Pancreas (tissue), 10 donors: ENCODE measurements at regions not wholly inside any gene's neighbourhood (a gene's known extent, or its start where the extent isn't known, plus 50 kb on each side); places are given as distances from the start of the nearest gene placed in this dataset.

Experiments used
- ATAC-seq, 4 donors: fragments of 200-7000 bp; cut with Tn5 transposase; one replicate each; pipeline versions ENCODE4 v1.8.0 to v1.9.1; 2020; ENCODE audit warnings: mild to moderate bottlenecking in 4 of 4, moderate library complexity in 4 of 4
- DNase-seq, 6 donors: peaks; one replicate each; pipeline ENCODE4 v3.0.0-alpha.2; 2020
- FAIRE-seq: peaks from 2 replicates; lab custom pipeline; 2012; peaks lifted over from hg19 to GRCh38; lab: Jason Lieb, UNC
- H3K27ac ChIP-seq, 4 donors: fragments of 200-600 bp; sonication (generic); 1 replicate in 3 of 4; 2 replicates in 1 of 4; pipeline versions ENCODE4 v1.5.0 to v1.8.0; 2020
- H3K27me3 ChIP-seq, 4 donors: fragments of 200-600 bp; one replicate each; pipeline ENCODE4 v1.8.0; 2021
- H3K36me3 ChIP-seq, 3 donors: fragments of 200-600 bp; sonication (generic) in 1 of 3; one replicate each; pipeline versions ENCODE4 v1.5.0 to v1.8.0; 2020 to 2021
- H3K4me1 ChIP-seq, 3 donors: fragments of 200-600 bp; one replicate each; pipeline ENCODE4 v1.8.0; 2021
- H3K4me3 ChIP-seq, 4 donors: fragments of 200-600 bp; sonication (generic) in 2 of 4; one replicate each; pipeline versions ENCODE4 v1.5.0 to v1.8.0; 2020 to 2021
- H3K9me3 ChIP-seq, 4 donors: fragments of 200-600 bp; one replicate each; pipeline ENCODE4 v1.8.0; 2021
- CTCF ChIP-seq, 4 donors: fragments of 200-600 bp; sonication (generic) in 3 of 4; IDR thresholded peaks; one replicate each; pipeline versions ENCODE4 v1.5.0 to v1.8.0; 2021; ENCODE audit warnings: antibody characterized with exemption in 4 of 4
- WGBS, 2 donors: extraction: QIAGEN DNeasy Blood & Tissue Kit; methylation state at CpG; one replicate each; pipeline ENCODE4 v1.1.7; 2013; 5-methylcytosine and 5-hydroxymethylcytosine counted together
- intact Hi-C, 3 donors: fragments of 100-400 bp; cut with DNase I; formaldehyde crosslinking; loops; one replicate each; pipeline versions ENCODE4 v1.11.1 to v1.14.2; 2022
- donor health status: healthy with polysubstance abuse.
- donor health status: DM: no; HTN: no; CAD: no; lungs with moderate emphysema.
- donor health status: DM: no; HTN: no; CAD: no.
- donor health status: control.
- donor health status: control.
- donor health status: Bipolar disorder and iron deficiency.
- donor health status: DM: yes; HTN: yes; CAD: no.
- donor health status: DM: no; HTN: no; CAD: no.
- donor health status: DM: no; HTN: no; CAD: no.
- donor health status: DM: yes; HTN: yes; CAD: no.

- WGBS, 2 donors = 64 to 74% methylated on average over 6 of the region's 6 CpGs
- no peak for TF ChIP-seq CTCF (IDR thresholded peaks at IDR 0.05)
- no peak overlapping the region for H3K27ac ChIP-seq
- H3K4me3 ChIP-seq = no peak overlapping the region
- no peak for FAIRE-seq
- H3K27me3 ChIP-seq = no peaks in the 10 kb centered on the region
- H3K4me1 ChIP-seq = no peaks in the 10 kb centered on the region
- no peaks in the 10 kb centered on the region for H3K36me3 ChIP-seq
- no peak for DNase-seq
- intact Hi-C loops = no loop called here
- H3K9me3 ChIP-seq = no peaks in the 10 kb centered on the region
- no peak for ATAC-seq
Measured at GRCh38 chr11:92425127-92425526, 200.5 kb downstream of the FAT3 start.

GRCh38 chr11:92432515-92432914, 207.9 kb downstream of the FAT3 start:
- FAIRE-seq (no peak), ATAC-seq (no peak), DNase-seq (no peak)
- no peaks in the 10 kb centered on the region for H3K4me1 ChIP-seq
- no peaks in the 10 kb centered on the region for H3K36me3 ChIP-seq
- no peaks in the 10 kb centered on the region for H3K9me3 ChIP-seq
- no peak for TF ChIP-seq CTCF (IDR thresholded peaks at IDR 0.05)
- 66 to 67% methylated on average over 4 of the region's 4 CpGs for WGBS, 2 donors
- H3K27me3 ChIP-seq = no peaks in the 10 kb centered on the region
- intact Hi-C loops = no loop called here
- H3K4me3 ChIP-seq = no peak overlapping the region
- no peak overlapping the region for H3K27ac ChIP-seq

GRCh38 chr11:92436034-92436920, 211.7 kb downstream of the FAT3 start:
- Histone ChIP-seq H3K27me3 (no peaks in the 10 kb centered on the region), H3K4me3 (no peak overlapping the region), H3K27ac (no peak overlapping the region), H3K36me3 (no peaks in the 10 kb centered on the region), H3K4me1 (no peaks in the 10 kb centered on the region), H3K9me3 (no peaks in the 10 kb centered on the region)
- intact Hi-C loops = no loop called here
- ATAC-seq = no peak
- no peak for DNase-seq
- no peak for TF ChIP-seq CTCF (IDR thresholded peaks at IDR 0.05)
- WGBS, 2 donors = 82 to 85% methylated on average over 8 of the region's 8 CpGs
- FAIRE-seq = no peak

- ATAC-seq (no peak), DNase-seq (no peak), FAIRE-seq (no peak)
- H3K9me3 ChIP-seq = no peaks in the 10 kb centered on the region
- no peak overlapping the region for H3K4me3 ChIP-seq
- no peak for TF ChIP-seq CTCF (IDR thresholded peaks at IDR 0.05)
- intact Hi-C loops = no loop called here
- H3K4me1 ChIP-seq = no peaks in the 10 kb centered on the region
- H3K27me3 ChIP-seq = no peaks in the 10 kb centered on the region
- WGBS, 2 donors = 14 to 23% methylated on average over 1 of the region's 1 CpG
- H3K36me3 ChIP-seq = no peaks in the 10 kb centered on the region
- no peak overlapping the region for H3K27ac ChIP-seq
Measured at GRCh38 chr11:92439133-92439532, 214.5 kb downstream of the FAT3 start.
